ENCODE measurements at regions not wholly inside any gene's neighbourhood (a gene's known extent, or its start where the extent isn't known, plus 50 kb on each side); places are given as distances from the start of the nearest gene placed in this dataset.

DNA sequence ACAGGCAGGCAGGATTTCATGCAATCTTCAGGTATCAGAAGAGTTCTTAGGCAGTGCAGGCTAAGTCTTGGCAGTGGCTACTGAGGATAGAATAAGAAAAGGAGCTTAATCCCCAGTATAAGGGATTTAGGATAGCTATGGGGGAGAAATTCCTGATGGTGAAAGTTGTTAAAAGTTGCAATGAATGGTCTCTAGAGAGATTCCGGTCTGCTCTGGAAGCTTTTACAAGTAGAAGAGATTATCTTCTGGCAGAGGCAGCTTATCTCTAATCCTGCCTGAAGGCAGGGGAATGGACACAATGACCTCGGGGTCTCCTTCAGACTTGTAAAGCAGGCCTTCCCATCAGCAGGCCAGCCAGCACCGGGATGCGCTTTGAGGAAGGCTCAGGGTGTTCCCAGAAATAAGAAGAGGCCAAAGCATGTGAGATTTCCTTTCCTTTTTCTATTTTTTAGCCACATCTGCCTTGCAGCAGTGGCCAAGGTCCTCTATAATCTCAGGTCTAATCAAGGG is 253.9 kb upstream of the KLHL29 start:
- DNase-seq = no peak

DNA sequence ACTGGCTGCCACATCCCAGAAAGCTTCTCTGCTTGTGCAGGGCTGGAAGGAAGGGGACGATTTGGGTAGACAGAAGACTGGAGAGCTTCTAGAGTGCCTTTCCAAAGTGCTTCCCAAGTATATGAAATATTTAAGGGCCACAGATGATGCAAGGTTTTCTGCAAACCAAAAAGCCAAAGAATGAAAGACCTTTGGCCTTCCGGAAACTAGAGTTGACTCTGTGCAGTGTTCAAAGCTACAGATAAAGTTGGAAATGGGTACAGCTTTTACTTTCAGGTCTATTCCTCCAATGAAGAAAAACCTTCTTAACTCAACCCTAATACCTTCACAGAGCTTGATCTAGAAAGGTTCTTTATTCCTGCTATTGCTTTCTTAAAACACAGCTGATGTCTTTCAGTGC is 253.0 kb upstream of the KLHL29 start:
- no peak for DNase-seq

DNA sequence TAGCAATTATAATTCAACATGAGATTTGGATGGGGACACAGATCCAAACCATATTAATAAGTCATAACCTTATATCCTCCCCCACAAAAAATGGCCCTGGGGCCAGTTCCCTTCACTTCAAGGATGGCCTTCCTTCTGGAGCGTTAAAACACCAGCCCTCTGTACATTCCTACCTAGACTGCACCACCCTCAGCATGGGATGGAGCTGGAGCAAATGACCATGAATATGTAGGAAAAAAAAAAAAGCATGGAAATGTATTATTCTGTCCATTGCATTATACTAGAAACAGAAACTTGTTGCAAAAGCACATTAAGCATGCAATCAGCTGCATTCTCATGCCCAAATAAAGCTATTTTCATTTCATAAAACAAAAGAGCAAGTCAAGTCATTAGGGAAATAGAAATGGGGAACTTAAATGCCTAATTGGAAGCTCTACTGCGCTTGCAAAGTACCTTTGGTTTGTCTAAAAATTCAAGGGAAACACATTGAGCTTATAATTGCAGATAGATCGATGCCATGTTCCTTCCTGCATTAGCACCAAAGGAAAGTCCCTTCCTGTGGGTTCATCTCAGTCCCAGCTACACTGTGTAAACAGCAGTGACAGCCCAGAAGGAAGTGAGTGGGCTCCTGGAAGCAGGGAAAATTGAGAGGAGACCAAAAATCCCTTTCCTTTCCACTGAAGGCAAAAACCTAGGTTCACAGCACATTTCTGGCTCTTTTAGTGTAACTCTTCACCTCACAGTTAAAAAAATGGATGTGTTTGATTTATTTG is 252.0 kb upstream of the KLHL29 start:
- no peak for DNase-seq

DNA sequence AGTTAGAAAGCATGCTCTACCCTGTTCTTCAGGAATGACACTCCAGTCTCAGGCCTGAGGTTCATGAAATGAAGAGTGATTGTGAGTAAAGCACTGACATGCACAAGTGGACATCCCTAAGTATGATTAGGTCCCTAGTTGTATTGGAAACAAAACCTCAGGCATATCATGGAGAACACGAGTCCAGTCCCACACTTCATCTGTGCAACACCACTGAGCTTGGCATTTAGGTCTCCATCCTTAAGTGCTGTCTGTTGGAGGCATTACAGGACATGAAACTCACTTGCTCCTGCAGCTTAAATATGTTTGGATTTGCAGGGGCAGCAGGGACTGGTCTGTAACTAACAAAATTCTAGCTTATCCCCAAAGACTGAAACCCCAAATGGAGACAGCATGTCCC is 250.3 kb upstream of the KLHL29 start:
- no peak for DNase-seq

DNA sequence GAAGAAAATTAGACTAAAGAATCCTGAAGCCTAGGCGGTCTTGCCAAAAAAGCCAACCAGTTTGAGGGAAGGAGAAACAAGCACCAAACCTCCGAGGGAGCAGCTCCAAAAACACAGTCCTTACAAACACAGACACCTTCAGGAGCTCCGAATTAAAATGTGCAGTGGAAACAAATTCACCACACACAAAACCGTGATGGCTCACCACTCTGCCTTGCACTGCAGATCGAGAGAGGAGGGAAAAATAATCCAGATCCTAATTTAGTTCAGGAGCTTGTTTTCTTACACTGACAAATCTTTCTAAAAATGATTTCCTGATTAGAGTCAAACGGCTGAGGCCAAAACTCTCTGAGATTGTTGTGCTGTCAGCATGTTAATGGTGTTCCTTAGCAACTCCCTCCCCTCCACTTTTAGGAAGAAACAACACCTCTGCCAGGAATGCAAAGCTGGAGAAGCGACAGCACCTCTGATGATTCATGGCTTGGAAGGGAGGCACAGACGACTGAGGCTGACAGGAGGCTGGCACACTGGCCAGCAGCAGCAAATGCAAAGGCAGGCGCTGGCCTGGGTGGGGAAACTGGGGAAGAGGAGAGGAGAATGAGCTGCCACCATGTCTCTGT is 249.4 kb upstream of the KLHL29 start:
- DNase-seq = no peak

DNA sequence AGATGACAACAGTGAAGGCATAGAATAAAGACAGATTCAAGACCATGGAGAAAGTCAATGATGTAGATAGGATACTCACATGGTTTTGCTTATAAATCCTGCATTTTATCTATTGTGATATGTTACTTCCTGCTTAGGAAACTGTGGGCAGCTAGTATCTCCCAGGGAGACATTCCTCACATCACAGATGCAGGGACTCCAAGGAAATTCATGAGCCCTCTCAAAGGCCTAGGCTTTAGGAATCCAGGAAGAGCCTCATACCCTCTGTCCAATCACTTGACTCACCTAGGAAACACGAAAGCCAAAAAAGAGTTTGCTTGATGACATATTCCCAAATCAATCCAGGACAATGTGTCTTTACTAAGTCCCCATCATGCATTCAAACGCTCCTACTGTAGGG is 247.8 kb upstream of the KLHL29 start:
- no peak for DNase-seq

DNA sequence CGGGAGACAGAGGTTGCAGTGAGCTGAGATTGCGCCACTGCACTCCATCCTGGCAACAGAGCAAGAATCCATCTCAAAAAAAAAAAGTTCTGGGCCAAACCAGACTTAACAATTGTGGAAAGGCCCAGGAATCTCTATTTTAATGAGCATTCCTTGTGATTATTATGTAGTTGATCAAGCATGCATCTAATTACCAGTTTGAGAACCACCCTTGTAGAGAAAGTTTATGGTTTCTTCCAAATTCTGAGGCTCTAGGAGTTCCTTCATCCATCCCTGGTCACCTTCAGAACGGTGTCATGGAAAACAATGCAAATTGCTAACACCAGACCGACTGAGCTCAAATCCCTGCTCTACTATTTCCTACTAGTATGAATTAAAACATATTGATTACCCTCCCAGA is 246.3 kb upstream of the KLHL29 start:
- DNase-seq = no peak

DNA sequence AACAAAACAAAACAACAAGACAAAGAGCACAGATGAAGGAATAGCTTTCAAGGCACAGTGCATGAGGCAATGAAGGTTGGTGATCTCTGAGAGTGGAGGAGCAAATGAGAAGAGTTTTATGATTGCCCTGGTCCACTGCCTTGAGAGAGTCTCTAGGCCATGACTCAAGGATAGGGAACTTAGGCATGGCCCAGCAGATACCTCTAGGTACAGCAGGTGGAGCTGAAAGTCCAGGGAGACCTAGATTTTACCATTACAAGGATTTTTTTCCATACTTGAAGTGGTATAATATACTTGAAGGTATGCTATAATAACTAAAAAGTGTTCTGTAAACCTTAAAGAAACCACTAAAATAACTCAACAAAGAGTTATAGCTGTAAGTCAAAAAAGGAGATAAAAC is 239.5 kb upstream of the KLHL29 start:
- no peak for DNase-seq

DNA sequence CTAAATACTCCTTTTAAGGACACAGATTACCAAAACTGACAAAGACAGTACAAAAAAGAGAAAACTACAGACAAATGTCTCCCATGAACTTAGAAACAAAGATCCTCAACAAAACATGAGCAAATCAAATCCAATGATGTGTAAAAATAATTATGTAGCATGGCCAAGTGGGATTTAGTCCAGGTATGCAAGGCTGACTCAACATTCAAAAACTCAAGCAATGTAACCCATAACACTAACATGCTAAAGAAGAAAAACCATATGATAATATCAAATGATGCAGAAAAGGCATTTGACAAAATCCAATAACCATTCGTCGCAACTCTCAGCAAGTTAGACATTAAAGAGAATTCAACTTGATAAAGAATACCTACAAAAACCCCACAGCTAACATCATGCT is 239.0 kb upstream of the KLHL29 start:
- no peak for DNase-seq

DNA sequence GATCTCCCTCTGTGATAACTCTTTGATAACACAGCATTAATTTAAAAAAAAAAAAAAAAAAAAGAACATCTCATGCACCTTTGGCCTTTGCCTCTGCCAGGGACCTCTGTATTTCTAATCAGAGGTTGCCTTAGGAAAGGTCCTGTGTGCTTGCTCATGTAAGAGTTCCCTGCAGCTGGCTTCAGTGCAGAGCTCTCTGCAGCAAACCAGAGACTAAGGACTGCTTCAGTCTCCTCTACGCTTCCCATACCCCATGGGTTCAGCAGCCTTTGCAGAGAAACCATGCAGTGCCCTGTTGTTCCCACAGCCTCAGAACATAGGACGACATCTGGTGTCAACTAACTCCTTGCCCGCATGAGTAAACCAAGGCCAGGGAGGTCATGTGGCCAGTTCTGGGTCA is 236.6 kb upstream of the KLHL29 start:
- no peak for DNase-seq

DNA sequence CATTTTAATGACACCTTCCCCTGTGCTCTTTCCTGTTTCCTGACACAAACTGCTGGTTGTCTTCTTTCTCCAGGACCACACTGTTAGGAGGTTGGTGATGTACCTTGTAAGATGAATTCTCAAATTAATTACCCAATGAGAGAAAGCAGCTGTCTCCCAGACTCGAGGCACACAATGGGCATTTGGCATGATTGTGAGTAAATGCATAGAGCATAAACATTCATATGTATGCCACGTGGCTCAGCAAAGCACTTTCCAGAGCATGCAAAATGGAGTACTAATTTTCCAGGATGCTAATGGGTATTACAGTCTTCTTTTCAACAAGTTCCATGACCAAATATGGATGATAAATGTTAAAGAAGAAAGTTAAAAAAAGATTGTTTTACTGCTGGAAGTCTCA is 235.2 kb upstream of the KLHL29 start:
- no peak for DNase-seq

DNA sequence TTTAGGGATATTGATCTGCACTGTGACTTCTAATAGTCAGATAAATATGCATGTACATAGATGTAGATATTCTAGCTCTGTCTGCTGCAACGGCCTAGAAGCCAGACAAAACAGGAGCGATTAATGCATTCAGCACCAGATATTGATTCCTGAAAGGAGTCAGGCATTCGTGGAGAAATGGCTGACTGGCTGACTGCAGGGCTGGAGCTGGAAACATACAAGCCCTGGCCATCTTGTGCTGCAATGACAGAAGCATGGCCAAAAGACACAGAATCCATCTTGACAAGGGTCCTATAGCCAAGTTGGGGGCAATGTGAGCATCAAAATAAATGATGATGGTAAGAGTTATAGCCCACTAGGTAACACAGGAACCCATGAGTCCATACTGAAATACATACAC is 231.5 kb upstream of the KLHL29 start:
- DNase-seq = no peak

DNA sequence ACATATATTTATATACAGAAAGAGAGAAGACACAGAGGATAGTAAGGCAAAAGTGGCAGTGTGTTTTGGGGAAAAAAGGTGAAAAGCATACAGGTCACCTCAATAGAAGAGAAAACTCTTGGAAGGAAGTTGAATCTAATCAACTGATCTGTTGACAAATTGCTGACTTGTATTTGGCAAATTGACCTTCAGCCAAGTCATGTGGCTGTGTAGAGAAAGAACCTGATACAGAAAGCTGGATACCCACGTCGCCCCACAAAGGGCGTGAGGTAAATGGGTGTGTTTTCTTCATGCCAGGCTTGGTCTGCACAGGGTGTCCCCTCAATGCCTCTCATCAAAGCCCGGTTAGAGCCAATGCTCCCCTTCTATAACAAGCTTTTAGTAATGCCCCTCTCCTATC is 230.0 kb upstream of the KLHL29 start:
- no peak for DNase-seq

DNA sequence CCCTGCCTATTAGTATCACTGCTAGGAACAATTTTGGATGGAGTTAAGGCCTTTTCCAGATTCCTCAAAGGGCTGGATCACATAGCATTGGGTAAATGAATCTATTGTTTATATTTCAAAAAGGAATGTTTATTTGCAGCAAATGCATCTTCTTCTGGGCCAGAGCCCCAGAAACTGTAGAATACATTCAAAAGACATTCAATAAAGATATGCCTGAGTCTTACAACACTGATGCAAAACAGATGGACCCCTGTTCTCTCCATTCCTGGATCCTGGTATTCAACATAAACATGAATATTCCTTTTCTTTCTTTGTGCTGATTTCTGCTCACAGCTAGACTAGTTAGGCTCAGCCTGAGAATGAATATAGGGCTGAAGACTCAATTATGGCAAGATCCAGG is 227.2 kb upstream of the KLHL29 start:
- no peak for DNase-seq

DNA sequence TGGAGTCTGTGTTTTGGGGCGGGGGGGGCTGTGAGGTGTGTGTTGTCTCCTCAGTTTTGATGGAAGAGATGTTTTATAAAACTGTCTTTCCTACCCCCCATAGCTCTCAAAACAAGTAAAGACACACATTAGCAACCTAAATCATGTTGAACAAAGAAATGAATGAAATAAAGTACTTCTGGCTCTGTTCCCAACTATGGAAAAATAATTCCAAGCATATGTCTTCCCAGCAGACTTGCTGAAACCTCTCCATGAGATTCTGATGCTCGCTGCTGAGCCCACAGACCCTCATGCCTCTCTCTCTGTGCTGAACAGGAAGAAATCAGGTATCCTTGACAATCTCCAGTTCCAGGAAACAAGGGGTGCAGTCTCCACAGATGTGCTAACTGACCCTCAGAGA is 226.7 kb upstream of the KLHL29 start:
- no peak for DNase-seq

DNA sequence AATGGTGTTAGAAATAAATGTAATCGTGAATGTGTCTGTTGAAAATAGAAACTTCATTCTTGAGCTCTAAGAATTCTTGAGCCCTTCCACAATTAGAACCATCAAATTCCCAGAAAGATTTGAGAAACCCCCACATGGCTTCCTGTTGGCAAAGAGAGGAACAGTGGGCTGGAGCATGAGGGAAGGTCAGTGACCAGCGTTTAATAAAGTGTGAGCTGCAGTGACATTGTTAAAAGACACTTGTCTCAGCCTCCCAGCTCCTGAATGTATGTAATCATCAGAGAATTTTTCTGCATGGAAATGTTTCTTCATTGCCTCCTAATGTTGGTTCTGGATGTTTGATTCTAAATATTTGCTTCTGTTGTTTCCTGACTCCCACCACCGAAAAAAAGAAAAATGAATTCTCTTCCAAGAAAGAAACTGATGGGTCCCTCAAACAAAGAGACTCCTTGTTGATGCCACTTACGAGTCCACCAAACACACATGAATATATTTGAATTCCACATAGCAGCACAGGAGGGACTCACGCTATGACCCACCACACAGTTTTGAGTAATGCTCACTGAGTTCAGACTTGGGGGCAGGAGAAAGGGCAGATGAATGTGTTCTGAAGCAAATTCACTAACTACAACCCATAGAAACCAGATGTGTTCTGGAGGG is 225.1 kb upstream of the KLHL29 start:
- no peak for DNase-seq

DNA sequence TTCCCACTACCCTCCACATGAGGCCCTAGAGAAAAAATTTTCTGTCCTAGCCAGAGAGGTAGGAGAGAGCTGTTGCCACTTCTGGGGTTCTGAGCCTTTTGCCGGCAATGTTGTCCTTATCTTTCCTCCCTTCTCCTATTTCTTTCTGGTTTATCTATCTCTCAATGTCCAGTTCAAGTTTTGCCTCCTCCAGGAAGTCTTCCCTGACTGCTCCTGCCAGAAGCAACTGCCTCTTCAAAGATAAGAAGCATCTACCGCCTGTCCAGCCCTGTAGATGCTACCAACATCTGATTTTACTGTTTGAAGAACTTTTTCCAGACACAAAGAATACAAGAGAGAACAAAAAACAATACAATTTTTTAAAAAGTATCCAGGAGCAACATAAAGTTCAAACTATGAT is 220.8 kb upstream of the KLHL29 start:
- DNase-seq = no peak

DNA sequence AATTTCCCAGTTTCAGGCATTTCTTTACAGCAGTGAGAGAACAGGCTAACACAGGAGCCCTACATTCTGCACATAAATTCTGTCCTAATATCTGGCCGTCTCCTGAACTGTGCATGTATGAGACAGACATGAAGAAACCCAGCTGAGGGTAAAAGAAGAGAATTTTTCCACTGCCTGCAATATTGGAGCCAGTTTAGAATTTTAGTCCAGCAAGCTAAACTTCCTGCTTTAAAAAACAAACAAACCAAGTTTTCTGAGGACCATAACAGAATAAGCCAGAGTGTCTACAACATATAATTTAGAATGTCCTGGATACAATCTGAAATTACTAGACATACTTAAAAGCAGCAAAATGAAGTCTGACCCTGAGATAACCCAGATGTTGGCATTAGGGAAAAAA is 215.1 kb upstream of the KLHL29 start:
- no peak for DNase-seq

DNA sequence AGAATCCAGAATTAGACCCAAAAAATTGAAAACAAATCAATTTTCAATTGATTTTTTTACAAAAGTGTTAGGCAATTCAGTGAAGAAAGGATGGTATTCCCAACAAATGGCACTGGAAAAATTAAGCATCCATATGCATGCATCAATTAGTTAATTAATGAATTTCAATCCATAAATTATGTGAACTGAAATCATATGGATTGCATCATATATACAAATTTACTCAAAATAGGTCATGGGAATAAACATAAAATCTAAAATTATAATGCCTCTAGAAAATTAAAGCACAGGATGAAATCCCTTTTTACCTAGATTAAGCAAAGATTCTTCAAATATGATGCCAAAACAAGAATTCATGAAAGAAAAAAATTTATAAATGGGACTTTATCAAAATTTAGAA is 213.9 kb upstream of the KLHL29 start:
- DNase-seq = no peak

DNA sequence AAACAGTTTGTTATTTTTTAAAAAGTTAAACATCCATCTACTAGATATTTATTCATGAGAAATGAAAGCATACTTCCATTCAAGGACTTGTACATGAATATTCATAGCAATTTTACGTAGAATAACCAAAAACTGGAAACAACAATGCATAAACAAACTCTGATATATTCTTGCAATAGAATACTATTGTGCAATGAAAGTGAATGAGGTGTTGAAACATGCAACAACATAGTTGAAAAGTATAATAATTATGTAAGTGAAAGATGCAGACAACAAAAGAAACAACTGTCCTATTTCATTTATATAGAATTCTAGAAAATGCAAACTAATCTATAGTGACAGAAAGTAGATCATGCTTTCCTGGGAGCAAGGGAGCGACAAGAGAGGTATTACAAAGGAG is 206.6 kb upstream of the KLHL29 start:
- no peak for DNase-seq

DNA sequence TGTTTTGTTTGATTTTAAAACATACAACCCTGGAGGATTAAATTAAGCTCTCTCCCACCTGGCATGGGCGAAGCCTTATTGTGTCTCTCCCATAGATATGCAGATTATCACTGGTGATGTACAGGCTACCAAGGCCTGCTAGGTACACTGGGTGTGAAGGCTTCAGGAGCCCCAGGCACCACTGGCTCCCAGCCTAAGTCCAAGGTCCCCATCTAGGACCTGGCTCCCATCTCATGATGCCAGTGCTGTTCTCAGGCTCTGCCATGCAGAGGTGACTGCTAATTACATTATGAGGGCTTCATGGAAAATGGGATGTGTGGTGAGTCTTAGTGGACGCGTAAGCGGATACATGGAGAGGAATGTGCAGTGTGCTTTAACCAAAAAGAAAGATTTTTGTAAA is 201.2 kb upstream of the KLHL29 start:
- no peak for DNase-seq

DNA sequence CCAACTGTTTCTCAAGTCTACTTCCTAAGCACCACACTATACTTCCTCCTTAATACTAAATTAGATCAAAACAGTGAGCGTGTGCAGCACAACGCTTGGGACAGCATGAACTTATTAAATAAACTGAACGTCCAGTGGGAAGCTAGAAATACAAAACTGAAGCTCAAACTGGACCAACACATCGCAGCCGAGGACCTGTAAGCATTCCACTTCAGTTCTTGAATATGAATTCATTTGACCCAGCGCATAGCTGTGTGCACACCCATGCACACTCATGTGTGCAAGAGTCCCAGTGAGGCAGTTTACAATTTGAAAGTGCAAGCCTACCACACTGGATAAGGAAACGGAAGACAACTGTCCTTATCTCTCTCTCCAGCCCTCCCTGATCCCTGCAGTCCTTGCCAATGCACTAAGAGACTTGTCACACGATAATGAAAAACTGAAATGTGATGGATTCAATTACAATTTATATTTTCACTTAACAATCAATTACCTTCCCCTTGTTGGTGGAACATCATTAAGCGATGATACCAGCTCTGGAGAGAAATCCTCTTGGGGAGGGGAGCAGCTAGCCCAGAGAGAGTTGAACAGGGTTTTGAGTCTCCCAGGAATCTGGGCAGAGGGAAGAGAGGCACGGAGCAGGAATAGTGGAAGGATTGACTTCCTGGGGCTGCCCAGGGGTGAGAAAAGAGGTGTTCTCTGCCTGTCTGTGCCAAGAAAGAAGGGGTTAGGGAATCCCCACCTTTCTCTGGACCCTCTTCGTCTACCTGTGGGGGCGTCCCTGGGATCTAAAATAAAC is 186.5 kb upstream of the KLHL29 start:
- no peak for DNase-seq

DNA sequence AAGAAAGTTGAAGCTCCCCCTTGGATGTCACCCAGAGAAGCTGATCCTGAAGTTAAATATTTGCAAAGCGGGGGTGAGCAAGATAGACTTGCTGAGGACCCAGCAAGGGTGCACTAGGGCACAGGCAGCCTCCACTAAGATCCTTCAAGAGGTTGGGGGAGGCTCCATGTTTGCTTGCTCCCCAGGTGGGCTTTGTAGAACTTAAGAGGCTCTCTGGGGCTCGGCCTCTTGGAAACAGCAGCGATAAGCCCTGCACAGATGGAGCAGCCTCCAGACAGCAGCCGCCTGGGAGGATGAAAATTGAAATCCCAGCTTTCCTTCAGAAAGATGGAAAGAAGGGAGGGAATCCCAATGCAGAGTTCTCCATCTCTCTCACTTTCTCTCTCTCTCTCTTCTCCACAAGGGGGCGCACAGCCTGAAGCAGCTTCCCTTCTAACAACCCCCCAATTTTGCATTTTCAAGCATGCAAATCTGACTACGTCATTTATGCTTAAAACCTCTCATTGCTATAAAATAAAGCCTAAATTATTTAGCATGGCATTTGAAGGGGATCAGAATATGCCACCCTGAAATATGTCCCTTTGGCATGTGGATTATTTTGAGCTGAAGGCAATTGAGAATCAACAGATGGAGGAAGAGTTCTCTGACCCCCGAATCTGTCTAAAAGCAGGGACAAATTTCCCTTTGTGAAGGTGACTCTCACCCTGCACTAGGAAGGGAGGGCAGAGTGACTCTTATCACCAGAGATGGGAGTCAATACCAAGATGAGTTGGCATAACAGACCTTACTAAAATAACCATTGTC is 185.7 kb upstream of the KLHL29 start:
- DNase-seq = no peak
